SK-N-MC (cell line): ENCODE measurements at regions not wholly inside any gene's neighbourhood (a gene's known extent, or its start where the extent isn't known, plus 50 kb on each side); places are given as distances from the start of the nearest gene placed in this dataset.
"Not testable (repeated sequence)": the region's sequence is repeated elsewhere in the genome, so short reads cannot be mapped to it uniquely, and the experiment has no call there.

Experiments
- DNase-seq: peaks from one replicate; pipeline ENCODE4 v3.0.0-alpha.2; 2011; ENCODE audit warnings: low read depth, low spot score
- H3K27ac ChIP-seq: fragments of 200-600 bp; sonication (generic); 2 replicates; pipeline ENCODE4 v1.5.1; 2016; ENCODE audit warnings: mixed run types
- H3K36me3 ChIP-seq: fragments of 200-600 bp; sonication (generic); 2 replicates; pipeline ENCODE4 v1.6.1; 2017; ENCODE audit warnings: antibody characterized with exemption, low read length, mixed read lengths; ENCODE audit not compliant: insufficient read depth
- H3K4me3 ChIP-seq: fragments of 200-600 bp; sonication (generic); 2 replicates; pipeline ENCODE4 v1.5.1; 2016
- H3K9ac ChIP-seq: fragments of 200-600 bp; sonication (generic); 2 replicates; pipeline ENCODE4 v1.8.0; 2017; ENCODE audit warnings: mixed run types, mixed read lengths; ENCODE audit not compliant: insufficient read length
- H3K9me3 ChIP-seq: fragments of 200-600 bp; sonication (generic); 2 replicates; pipeline ENCODE4 v1.6.1; 2017; ENCODE audit warnings: low read depth, mild to moderate bottlenecking, antibody characterized with exemption, low read length, moderate library complexity, mixed read lengths
- EZH2 ChIP-seq: fragments of 200-600 bp; sonication (generic); IDR thresholded peaks from one replicate; pipeline ENCODE4 v1.6.1; 2017; ENCODE audit warnings: antibody characterized with exemption
- FOXP2 ChIP-seq: optimal IDR thresholded peaks from 2 replicates; pipeline ENCODE3; 2011; ENCODE audit warnings: mild to moderate bottlenecking, moderate library complexity; ENCODE audit not compliant: insufficient read depth; ENCODE audit errors: extremely low read length, control extremely low read depth
- POLR2AphosphoS5 ChIP-seq: IDR thresholded peaks from 2 replicates; pipeline ENCODE4 v1.6.1; 2012; ENCODE audit warnings: mild to moderate bottlenecking, low read depth, low read length, borderline replicate concordance

DNA sequence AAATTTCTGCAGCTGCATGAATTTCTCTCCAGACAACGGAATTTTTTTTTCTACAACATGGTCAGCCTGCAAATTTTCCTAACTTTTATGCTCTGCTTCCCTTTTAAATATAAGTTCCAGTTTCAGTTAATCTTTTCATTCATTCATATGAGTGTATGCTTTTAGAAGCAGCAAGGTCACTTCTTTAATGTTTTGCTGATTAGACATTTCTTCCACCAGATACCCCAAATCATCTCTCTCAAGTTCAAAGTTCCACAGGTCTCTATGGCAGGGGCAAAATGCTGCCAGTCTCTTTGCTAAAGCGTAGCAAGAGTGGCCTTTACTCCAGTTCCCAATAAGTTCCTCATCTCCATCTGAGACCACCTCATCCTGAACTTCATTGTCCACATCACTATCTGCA, 205.6 kb upstream of the GRM7 start:
- Histone ChIP-seq H3K27ac (no peak overlapping the region), H3K9ac (no peak overlapping the region), H3K4me3 (no peak overlapping the region), H3K9me3 (no peaks in the 10 kb centered on the region), H3K36me3 (no peaks in the 10 kb centered on the region)
- DNase-seq = no peak
- no peak for TF ChIP-seq EZH2
- no peak for TF ChIP-seq FOXP2
- no peak for TF ChIP-seq POLR2AphosphoS5

DNA sequence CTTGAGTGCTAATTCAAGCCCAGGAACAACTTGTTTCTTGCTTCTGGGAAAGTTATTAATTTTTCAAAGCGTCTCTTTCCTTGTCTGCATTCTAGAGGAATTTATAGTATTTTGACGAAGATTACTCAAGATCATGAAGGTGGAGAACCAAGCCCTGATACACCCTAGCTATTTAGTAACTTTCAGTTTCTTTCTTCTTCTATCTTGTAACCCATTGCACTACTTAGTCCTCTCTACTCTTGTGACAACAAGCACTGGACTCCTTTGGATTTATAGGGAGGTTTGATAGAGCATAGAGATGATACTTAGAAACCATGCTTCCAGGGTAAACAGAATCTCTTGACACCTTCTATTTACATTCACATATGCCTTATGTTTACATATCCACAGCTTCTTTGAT, 203.3 kb upstream of the GRM7 start:
- Histone ChIP-seq H3K9ac (no peak overlapping the region), H3K27ac (no peak overlapping the region), H3K9me3 (no peaks in the 10 kb centered on the region), H3K36me3 (no peaks in the 10 kb centered on the region), H3K4me3 (no peak overlapping the region)
- TF ChIP-seq POLR2AphosphoS5 = no peak
- TF ChIP-seq FOXP2 = no peak
- TF ChIP-seq EZH2 = no peak
- DNase-seq = no peak

DNA sequence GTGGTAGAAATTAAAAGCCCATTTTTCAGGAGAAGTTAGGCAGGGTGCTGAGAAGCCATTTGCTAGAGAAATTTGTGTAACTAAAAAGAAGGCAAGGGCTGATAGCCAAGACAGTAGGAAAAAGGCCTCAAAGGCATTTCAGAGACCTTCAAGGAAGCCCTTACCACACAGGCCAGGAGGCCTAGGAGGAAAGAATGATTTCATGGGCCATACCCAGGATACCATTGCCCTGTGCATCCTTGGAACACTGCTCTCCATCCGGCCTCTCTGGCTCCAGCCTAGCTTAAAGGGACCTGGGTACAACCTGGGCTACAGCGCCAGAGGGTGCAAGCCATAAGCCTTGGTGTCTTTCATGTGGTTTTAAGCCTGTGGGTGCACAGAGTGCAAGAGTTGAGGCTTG, 193.6 kb upstream of the GRM7 start:
- no peak overlapping the region for H3K27ac ChIP-seq
- H3K9ac ChIP-seq = no peak overlapping the region
- H3K4me3 ChIP-seq = no peak overlapping the region
- H3K36me3 ChIP-seq = no peaks in the 10 kb centered on the region
- H3K9me3 ChIP-seq = no peaks in the 10 kb centered on the region
- TF ChIP-seq POLR2AphosphoS5 (no peak), FOXP2 (no peak)
- no peak for DNase-seq

DNA sequence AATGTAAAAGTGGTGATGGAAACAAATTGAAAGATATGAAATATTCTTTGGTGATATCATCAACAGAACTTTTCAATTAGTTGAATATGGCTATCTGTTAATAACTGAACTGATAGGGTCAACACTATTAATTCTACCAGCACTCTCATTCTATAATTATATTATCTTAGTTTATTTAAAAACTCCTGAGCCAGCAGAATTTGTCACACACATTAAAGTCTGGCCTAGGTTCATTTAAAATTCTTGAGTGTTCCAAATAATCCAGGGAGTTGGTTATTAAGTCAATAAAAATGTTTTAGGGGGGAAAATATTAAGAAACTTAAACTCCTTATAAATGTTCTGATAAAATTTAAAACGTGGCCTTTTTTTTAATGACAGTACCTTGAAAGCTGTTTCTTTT, 189.6 kb upstream of the GRM7 start:
- no peak overlapping the region for H3K9ac ChIP-seq
- no peaks in the 10 kb centered on the region for H3K36me3 ChIP-seq
- no peaks in the 10 kb centered on the region for H3K9me3 ChIP-seq
- H3K4me3 ChIP-seq = no peak overlapping the region
- no peak overlapping the region for H3K27ac ChIP-seq
- no peak for TF ChIP-seq EZH2
- DNase-seq = no peak

DNA sequence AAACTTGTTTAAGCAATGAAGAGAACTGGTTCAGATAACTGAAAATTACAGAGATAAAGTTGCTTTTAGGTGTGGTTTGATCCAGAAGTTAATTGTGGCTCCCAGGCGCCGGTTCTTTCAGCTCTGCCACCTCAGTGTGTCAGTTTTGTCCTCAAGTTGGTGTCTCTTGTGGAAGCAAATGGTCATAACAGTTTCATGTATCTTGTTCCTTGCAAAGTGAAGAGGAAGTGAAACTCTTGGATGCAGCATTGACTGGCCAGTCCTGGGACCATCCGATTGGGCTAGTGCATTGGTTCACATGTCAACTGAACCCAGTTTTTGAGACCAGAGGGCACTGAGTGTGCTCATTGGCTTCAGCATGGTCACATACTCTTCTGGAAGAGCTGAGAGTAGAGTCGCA, 181.4 kb upstream of the GRM7 start:
- Histone ChIP-seq H3K9ac (no peak overlapping the region), H3K4me3 (no peak overlapping the region), H3K9me3 (no peaks in the 10 kb centered on the region), H3K27ac (no peak overlapping the region), H3K36me3 (no peaks in the 10 kb centered on the region)
- TF ChIP-seq POLR2AphosphoS5 = no peak
- TF ChIP-seq EZH2 = no peak
- no peak for TF ChIP-seq FOXP2
- no peak for DNase-seq

DNA sequence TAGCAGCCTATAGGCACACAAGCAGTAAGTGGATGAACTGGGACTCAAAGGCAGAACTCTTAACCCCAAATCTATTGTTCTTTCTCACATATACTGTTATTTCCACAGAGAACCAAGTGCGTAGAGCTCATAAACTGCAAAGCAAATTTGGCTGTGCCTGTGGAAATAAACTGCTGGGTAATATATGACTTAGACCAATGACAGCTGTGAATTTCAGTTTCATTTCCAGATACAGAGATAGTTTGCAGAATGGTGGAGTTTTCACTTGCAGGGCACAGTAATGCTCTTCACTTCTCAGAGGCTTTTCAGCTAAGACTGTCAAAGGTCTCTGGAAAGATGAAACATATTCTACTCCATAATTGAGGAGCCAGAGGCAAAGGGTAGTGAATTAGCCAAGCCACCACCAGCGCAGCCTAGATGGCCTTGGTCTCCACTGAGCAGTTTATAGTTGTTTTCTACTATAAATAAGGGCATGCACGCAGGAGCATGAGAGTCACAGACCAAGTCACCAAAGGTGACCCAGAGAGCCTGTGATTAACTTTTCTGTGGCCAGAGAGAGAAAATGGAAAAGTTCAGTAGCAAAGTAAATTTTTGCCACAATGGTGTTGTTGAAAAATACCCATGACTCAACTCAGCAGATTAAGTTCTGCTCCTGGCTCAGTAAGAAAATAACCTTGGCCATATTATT, 180.7 kb upstream of the GRM7 start:
- Histone ChIP-seq H3K27ac (no peak overlapping the region), H3K9ac (no peak overlapping the region), H3K4me3 (no peak overlapping the region), H3K36me3 (no peaks in the 10 kb centered on the region), H3K9me3 (no peaks in the 10 kb centered on the region)
- TF ChIP-seq FOXP2 = no peak
- no peak for TF ChIP-seq EZH2
- TF ChIP-seq POLR2AphosphoS5 = no peak
- DNase-seq = no peak

DNA sequence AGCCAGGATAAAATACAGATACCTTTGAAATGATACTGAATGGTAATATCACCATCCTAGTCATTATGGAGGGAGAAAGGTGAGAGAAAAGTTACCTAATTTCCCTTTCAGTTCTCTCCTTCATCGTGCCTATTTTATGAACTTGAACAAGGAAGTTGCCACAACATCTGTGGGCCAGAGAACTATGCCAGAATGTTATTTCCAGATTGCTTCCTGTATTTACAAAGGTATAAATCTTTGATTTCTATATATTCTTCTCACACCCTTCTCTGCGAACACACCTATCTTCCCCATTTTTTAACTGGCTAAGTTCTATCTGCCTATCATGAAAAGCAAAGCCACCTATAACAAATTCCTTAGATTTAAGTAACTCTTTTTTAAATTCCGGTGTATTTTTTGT, 163.6 kb upstream of the GRM7 start:
- TF ChIP-seq EZH2 (no peak), POLR2AphosphoS5 (no peak), FOXP2 (no peak)
- no peak overlapping the region for H3K27ac ChIP-seq
- no peak for DNase-seq
- no peaks in the 10 kb centered on the region for H3K36me3 ChIP-seq
- H3K4me3 ChIP-seq = no peak overlapping the region
- no peak overlapping the region for H3K9ac ChIP-seq
- no peaks in the 10 kb centered on the region for H3K9me3 ChIP-seq

DNA sequence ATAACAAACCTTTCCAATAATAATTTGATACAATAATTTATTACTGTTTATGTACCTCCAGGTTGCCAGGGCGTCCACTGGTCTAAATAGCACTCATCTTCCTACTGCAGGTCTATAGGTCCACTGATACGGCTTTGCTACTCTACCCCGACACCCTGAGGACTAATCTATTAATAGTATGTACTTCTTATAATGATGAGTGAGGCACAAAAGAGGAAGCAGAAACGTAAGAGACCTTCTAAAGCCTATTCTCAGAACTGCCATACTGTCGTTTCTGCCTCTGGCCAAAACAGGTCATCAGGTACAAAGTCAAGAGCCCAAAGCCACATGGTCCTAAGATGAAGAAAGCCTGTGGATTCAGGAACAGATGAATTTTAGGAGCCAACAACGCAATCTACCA, 163.2 kb upstream of the GRM7 start:
- H3K9ac ChIP-seq = no peak overlapping the region
- no peak overlapping the region for H3K27ac ChIP-seq
- TF ChIP-seq POLR2AphosphoS5 = no peak
- TF ChIP-seq FOXP2 = no peak
- TF ChIP-seq EZH2 = no peak
- no peak overlapping the region for H3K4me3 ChIP-seq
- H3K9me3 ChIP-seq = no peaks in the 10 kb centered on the region
- no peaks in the 10 kb centered on the region for H3K36me3 ChIP-seq
- DNase-seq = no peak

DNA sequence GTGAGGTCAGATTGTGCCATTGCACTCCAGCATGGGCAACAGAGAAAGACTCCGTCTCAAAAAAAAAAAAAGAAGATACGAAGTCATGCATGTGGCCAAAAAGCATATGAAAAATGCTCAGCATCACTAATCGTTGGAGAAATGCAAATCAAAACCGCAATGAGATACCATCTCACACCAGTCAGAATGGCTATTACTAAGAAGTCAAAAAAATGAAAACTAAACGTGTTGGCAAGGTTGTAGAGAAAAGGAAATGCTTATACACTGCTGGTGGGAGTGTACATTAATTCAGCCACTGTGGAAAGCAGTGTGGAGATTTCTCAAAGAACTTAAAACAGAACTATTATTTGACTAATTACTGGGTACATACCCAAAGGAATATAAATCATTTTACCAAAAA, 156.1 kb upstream of the GRM7 start:
- H3K36me3 ChIP-seq, H3K9ac ChIP-seq, DNase-seq, H3K4me3 ChIP-seq, H3K27ac ChIP-seq, H3K9me3 ChIP-seq: not testable (repeated sequence)
